MCF 10A (cell line): ENCODE measurements at regions not wholly inside any gene's neighbourhood (a gene's known extent, or its start where the extent isn't known, plus 50 kb on each side); places are given as distances from the start of the nearest gene placed in this dataset.
A peak's percentile ranks its signal among the peaks of the same experiment; 100 is the strongest.

Experiments
- BruUV-seq: library from RNA; stranded (reverse); fragments of 400-500 nt; replicated peaks from 2 replicates; lab custom pipeline; 2021; lab: Mats Ljungman, UMichigan
- CTCF ChIA-PET: fragments of 300-600 bp; sonication (Branson Sonifier 250); formaldehyde crosslinking; extraction: SDS; loops from one replicate; lab custom pipeline; 2021; ENCODE audit warnings: antibody characterized with exemption, inconsistent platforms; lab: Yijun Ruan, JAX
- POLR2A ChIA-PET: fragments of 300-600, 350-650 bp; sonication (Branson Sonifier 250); formaldehyde crosslinking; extraction: SDS; loops from one replicate; lab custom pipeline; 2020; ENCODE audit warnings: antibody characterized with exemption, inconsistent platforms; lab: Yijun Ruan, JAX
- DNase-seq: peaks from one replicate; pipeline ENCODE4 v3.0.0-alpha.2; 2018; ENCODE audit not compliant: unreplicated experiment
- H3K27ac Mint-ChIP-seq: one replicate; pipeline ENCODE4 v1.8.0; 2022; ENCODE audit warnings: mild to moderate bottlenecking, low read depth, mixed read lengths; ENCODE audit not compliant: unreplicated experiment
- H3K27me3 Mint-ChIP-seq: one replicate; pipeline ENCODE4 v1.8.0; 2022; ENCODE audit warnings: mixed read lengths; ENCODE audit not compliant: insufficient read depth, unreplicated experiment
- H3K36me3 Mint-ChIP-seq: one replicate; pipeline ENCODE4 v1.8.0; 2022; ENCODE audit warnings: mild to moderate bottlenecking, moderate library complexity, mixed read lengths; ENCODE audit not compliant: insufficient read depth, unreplicated experiment
- H3K4me1 Mint-ChIP-seq: one replicate; pipeline ENCODE4 v1.8.0; 2022; ENCODE audit warnings: mixed read lengths; ENCODE audit not compliant: insufficient read depth, unreplicated experiment
- H3K4me3 Mint-ChIP-seq: one replicate; pipeline ENCODE4 v1.8.0; 2022; ENCODE audit warnings: mild to moderate bottlenecking, moderate library complexity, mixed read lengths; ENCODE audit not compliant: unreplicated experiment
- H3K9me3 Mint-ChIP-seq: one replicate; pipeline ENCODE4 v1.8.0; 2022; ENCODE audit warnings: mixed read lengths; ENCODE audit not compliant: unreplicated experiment
- intact Hi-C: fragments of 100-400 bp; cut with micrococcal nuclease; formaldehyde crosslinking; loops from 2 replicates; pipeline ENCODE4 v1.14.1; 2022
- TF ChIP-seq, protein P1 (sequence below): fragments of 200-600 bp; IDR thresholded peaks from one replicate; pipeline ENCODE4 v1.8.0; 2022; ENCODE audit warnings: antibody characterized with exemption, mild to moderate bottlenecking; ENCODE audit not compliant: unreplicated experiment

DNA sequence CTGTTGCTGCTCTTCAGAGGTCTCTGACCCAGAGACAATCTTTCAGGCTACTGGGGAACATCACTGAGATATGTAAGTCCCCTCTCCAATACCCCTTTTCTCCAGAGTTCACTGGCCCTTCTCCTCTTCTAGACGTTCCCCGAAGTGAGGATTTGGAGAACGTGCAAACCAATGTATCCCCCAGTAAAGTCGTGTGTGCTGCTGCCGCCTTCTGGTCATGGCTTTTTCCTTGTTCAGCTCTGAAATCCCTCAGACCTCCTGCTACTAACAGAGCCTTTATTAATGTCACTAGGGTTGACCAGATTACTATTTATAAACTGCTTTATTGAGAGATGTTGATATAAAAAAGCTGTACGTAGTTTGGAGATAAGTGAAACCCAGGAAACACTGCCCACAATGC, 1028.6 kb downstream of the CDH9 start:
- intact Hi-C loops = no loop called here
- no peaks in the 10 kb centered on the region for H3K36me3 Mint-ChIP-seq
- CTCF ChIA-PET = interaction anchor here (0.6 to 0.7 kb wide), 4 partner anchors 9 to 834 kb away, joined by 3 read pairs; no protein-coding TSS in a partner anchor
- no peak overlapping the region for H3K27ac Mint-ChIP-seq
- no peaks in the 10 kb centered on the region for H3K27me3 Mint-ChIP-seq
- no peak overlapping the region for H3K4me3 Mint-ChIP-seq
- POLR2A ChIA-PET = no interaction called here
- no peak for DNase-seq
- BruUV-seq = no TSS peak
- no peaks in the 10 kb centered on the region for H3K9me3 Mint-ChIP-seq
- H3K4me1 Mint-ChIP-seq = no peaks in the 10 kb centered on the region
- TF ChIP-seq, protein P1, sequence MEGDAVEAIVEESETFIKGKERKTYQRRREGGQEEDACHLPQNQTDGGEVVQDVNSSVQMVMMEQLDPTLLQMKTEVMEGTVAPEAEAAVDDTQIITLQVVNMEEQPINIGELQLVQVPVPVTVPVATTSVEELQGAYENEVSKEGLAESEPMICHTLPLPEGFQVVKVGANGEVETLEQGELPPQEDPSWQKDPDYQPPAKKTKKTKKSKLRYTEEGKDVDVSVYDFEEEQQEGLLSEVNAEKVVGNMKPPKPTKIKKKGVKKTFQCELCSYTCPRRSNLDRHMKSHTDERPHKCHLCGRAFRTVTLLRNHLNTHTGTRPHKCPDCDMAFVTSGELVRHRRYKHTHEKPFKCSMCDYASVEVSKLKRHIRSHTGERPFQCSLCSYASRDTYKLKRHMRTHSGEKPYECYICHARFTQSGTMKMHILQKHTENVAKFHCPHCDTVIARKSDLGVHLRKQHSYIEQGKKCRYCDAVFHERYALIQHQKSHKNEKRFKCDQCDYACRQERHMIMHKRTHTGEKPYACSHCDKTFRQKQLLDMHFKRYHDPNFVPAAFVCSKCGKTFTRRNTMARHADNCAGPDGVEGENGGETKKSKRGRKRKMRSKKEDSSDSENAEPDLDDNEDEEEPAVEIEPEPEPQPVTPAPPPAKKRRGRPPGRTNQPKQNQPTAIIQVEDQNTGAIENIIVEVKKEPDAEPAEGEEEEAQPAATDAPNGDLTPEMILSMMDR = no peak

DNA sequence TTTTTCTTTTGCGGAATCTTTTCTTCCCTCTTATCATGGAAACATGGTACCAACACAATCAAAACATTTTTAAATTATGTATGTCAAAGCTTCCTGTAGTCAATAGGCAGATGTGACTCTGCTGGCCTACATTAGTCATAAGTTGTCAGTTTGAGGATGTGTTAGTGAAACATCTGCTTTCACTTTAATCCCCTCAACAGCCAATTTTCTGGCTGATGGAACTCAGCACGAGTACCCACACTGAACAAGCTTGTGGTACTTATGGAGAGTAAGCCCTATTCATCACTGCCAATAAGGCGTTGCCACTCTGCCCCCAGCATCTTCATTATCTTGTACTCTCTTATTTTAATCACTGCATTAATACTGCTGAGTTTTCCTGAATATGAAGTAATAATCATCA, 1034.4 kb downstream of the CDH9 start:
- Mint-ChIP-seq H3K27me3 (no peaks in the 10 kb centered on the region), H3K4me1 (peaks cover 11% of the 10 kb centered on the region), H3K4me3 (peak overlapping the region; percentile 17), H3K9me3 (no peaks in the 10 kb centered on the region), H3K36me3 (no peaks in the 10 kb centered on the region), H3K27ac (no peak overlapping the region)
- CTCF ChIA-PET = interaction anchor here (0.5 to 0.8 kb wide), 2 partner anchors 8 to 1341 kb away, joined by 3 to 4 read pairs; no protein-coding TSS in a partner anchor
- peak; percentile 37 for DNase-seq
- intact Hi-C loops = no loop called here
- POLR2A ChIA-PET = no interaction called here
- BruUV-seq = no TSS peak
- TF ChIP-seq, protein P1 = no peak

DNA sequence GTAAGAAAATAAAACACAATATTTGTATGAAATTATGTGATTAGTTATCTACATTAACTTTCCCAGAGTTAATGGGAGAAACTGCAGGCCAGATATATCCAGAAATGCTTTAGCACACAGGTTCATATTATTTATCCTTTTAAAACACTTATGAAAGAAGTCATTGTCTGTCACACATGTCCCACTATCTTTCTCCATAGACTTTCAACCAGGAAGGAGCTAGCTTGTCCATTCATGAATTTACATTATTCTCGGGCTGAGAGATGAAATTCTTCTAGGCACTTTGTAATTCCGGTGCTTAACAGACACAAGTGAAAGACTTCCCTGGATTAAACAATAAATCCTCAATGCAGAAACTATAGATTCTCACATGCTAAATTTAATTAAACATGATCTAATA, 1043.2 kb downstream of the CDH9 start:
- H3K27ac Mint-ChIP-seq = no peak overlapping the region
- no peak for DNase-seq
- TF ChIP-seq, protein P1 = no peak
- POLR2A ChIA-PET = no interaction called here
- H3K9me3 Mint-ChIP-seq = no peaks in the 10 kb centered on the region
- H3K36me3 Mint-ChIP-seq = no peaks in the 10 kb centered on the region
- no peaks in the 10 kb centered on the region for H3K27me3 Mint-ChIP-seq
- H3K4me3 Mint-ChIP-seq = no peak overlapping the region
- no TSS peak for BruUV-seq
- intact Hi-C loops = no loop called here
- no peaks in the 10 kb centered on the region for H3K4me1 Mint-ChIP-seq
- CTCF ChIA-PET = interaction anchor here (0.7 kb wide), 1 partner anchor 1678 kb away, joined by 4 read pairs; no protein-coding TSS in a partner anchor

DNA sequence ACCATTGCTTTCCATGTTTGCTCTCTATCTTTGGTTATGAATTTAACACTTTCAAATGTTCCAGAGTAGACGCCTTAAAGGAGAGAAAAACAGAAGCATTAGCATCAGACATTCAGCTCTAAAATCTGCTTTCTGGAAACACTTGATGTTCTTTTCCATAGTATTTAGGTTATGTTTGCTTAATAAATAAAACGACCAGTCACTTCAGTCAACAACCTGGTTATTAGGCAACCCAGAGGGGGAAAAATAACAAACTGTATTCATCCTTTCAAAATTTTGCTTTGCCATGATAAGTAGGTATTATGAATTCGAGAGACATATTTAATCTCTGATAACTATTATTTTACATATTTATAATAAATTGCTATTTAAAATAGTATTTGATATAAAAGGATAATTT, 1044.7 kb downstream of the CDH9 start:
- no peak for DNase-seq
- no peaks in the 10 kb centered on the region for H3K27me3 Mint-ChIP-seq
- H3K27ac Mint-ChIP-seq = no peak overlapping the region
- ChIA-PET CTCF (no interaction called here), POLR2A (interaction anchor here (0.9 kb wide), 1 partner anchor 8 kb away, joined by 3 read pairs; no protein-coding TSS in a partner anchor)
- no peaks in the 10 kb centered on the region for H3K36me3 Mint-ChIP-seq
- TF ChIP-seq, protein P1 = no peak
- no peaks in the 10 kb centered on the region for H3K9me3 Mint-ChIP-seq
- intact Hi-C loops = no loop called here
- no TSS peak for BruUV-seq
- H3K4me3 Mint-ChIP-seq = no peak overlapping the region
- H3K4me1 Mint-ChIP-seq = no peaks in the 10 kb centered on the region
